Left lung (tissue), 4 donors: ENCODE measurements at regions not wholly inside any gene's neighbourhood (a gene's known extent, or its start where the extent isn't known, plus 50 kb on each side); places are given as distances from the start of the nearest gene placed in this dataset.
"Not testable (repeated sequence)": the region's sequence is repeated elsewhere in the genome, so short reads cannot be mapped to it uniquely, and the experiment has no call there.

Source experiments
- ATAC-seq: fragments of 200-7000 bp; cut with Tn5 transposase; one replicate; pipeline ENCODE4 v1.9.1; 2020; ENCODE audit warnings: moderate library complexity
- DNase-seq, 4 donors: peaks; one replicate each; pipeline ENCODE4 v3.0.0-alpha.2; 2013 to 2020
- H3K27ac ChIP-seq, 2 donors: fragments of 200-600 bp; sonication (generic) in 1 of 2; one replicate each; pipeline versions ENCODE4 v1.5.0 to v1.8.0; 2020 to 2021
- H3K27me3 ChIP-seq, 2 donors: fragments of 200-600 bp; sonication (generic) in 1 of 2; one replicate each; pipeline versions ENCODE4 v1.5.0 to v1.8.0; 2020 to 2021
- H3K36me3 ChIP-seq, 2 donors: fragments of 200-600 bp; sonication (generic) in 1 of 2; one replicate each; pipeline versions ENCODE4 v1.5.0 to v1.8.0; 2020 to 2021
- H3K4me1 ChIP-seq, 2 donors: fragments of 200-600 bp; one replicate each; pipeline ENCODE4 v1.8.0; 2021
- H3K4me3 ChIP-seq, 2 donors: fragments of 200-600 bp; sonication (generic) in 1 of 2; one replicate each; pipeline versions ENCODE4 v1.5.0 to v1.8.0; 2020 to 2021; ENCODE audit warnings: mild to moderate bottlenecking in 1 of 2
- H3K9me3 ChIP-seq, 2 donors: fragments of 200-600 bp; sonication (generic) in 1 of 2; one replicate each; pipeline versions ENCODE4 v1.5.0 to v1.8.0; 2020 to 2021
- intact Hi-C, 2 donors: fragments of 100-400 bp; cut with DNase I; formaldehyde crosslinking; loops; one replicate each; pipeline versions ENCODE4 v1.11.2 to v1.14.2; 2022
- TF ChIP-seq, protein P1 (sequence below), 2 donors: fragments of 200-600 bp; sonication (generic) in 1 of 2; IDR thresholded peaks; one replicate each; pipeline versions ENCODE4 v1.5.0 to v1.8.0; 2021; ENCODE audit warnings: antibody characterized with exemption in 2 of 2
- donor health status: DM: no; HTN: yes; CAD: no.
- donor health status: DM: no; HTN: no; CAD: no.

DNA sequence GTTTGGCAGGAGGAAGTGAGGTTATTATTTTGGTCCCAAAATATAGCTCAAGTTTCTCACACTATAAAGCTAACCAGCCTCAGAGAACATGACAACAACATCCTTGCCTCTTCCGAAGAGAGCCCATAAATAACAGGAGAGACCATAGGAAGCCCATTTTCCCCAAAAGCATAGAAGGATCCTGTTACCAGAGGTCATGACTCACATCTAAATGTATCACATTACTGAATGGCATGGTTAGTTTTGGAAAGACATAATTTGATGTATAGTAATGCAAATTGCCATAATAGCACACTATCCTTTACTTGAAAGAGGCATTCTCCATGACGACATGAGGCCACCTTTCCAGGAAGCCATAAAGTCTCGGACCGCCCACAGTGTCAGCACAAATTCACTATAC lies 238.8 kb upstream of the GRIA3 start:
- intact Hi-C loops, result no loop called here
- H3K9me3 ChIP-seq, result no peaks in the 10 kb centered on the region
- no peaks in the 10 kb centered on the region for H3K36me3 ChIP-seq
- no peak for ATAC-seq
- no peaks in the 10 kb centered on the region for H3K27me3 ChIP-seq
- no peak for DNase-seq
- H3K27ac ChIP-seq, result no peak overlapping the region
- H3K4me3 ChIP-seq, result no peak overlapping the region
- no peaks in the 10 kb centered on the region for H3K4me1 ChIP-seq
- TF ChIP-seq, protein P1, sequence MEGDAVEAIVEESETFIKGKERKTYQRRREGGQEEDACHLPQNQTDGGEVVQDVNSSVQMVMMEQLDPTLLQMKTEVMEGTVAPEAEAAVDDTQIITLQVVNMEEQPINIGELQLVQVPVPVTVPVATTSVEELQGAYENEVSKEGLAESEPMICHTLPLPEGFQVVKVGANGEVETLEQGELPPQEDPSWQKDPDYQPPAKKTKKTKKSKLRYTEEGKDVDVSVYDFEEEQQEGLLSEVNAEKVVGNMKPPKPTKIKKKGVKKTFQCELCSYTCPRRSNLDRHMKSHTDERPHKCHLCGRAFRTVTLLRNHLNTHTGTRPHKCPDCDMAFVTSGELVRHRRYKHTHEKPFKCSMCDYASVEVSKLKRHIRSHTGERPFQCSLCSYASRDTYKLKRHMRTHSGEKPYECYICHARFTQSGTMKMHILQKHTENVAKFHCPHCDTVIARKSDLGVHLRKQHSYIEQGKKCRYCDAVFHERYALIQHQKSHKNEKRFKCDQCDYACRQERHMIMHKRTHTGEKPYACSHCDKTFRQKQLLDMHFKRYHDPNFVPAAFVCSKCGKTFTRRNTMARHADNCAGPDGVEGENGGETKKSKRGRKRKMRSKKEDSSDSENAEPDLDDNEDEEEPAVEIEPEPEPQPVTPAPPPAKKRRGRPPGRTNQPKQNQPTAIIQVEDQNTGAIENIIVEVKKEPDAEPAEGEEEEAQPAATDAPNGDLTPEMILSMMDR (IDR thresholded peaks at IDR 0.05), result no peak

DNA sequence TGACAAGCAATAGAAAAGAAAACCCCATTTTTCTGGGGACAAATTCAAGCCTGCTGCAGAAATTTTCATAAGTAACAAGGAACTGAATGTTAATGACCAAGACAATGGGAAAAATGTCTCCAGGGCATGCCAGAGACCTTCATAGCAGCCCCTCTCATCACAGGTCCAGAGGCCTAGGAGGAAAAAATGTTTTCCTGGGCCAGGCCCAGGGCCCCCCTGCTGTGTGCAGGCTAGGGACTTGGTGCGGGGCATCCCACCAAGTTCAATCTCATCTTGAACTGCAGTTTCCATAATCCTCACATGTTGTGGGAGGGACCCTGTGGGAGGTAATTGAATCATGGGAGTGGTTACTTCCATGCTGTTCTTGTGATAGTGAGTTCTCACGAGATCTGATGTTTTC lies 211.5 kb upstream of the GRIA3 start:
- intact Hi-C loops, result no loop called here
- H3K27ac ChIP-seq, result no peak overlapping the region
- DNase-seq, result no peak
- H3K4me3 ChIP-seq, result no peak overlapping the region
- TF ChIP-seq, protein P1 (IDR thresholded peaks at IDR 0.05), result no peak
- H3K36me3 ChIP-seq, result no peaks in the 10 kb centered on the region
- no peaks in the 10 kb centered on the region for H3K4me1 ChIP-seq
- H3K9me3 ChIP-seq, result peaks cover 0 to 2% of the 10 kb centered on the region in 2 donors
- no peak for ATAC-seq
- H3K27me3 ChIP-seq, result no peaks in the 10 kb centered on the region

DNA sequence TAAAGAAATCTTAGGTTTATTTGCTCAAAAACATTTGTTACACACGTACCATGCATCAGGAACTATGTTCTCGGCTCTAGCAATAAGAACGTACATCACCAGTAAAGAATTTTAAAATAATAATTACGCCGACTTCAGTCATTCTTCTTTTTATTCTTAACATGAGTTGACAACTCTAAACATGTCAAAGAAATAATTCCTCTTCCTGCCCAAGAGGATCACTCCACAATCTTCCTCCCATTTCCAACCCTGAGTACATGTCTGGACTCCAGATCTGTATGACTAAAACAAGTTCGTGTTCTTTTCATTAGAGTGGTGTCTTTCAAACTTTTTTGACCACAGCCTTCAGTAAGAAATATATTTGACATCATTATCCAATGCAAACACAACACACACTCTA lies 201.6 kb upstream of the GRIA3 start:
- no peaks in the 10 kb centered on the region for H3K9me3 ChIP-seq
- H3K4me3 ChIP-seq, result no peak overlapping the region
- H3K27ac ChIP-seq, result no peak overlapping the region
- ATAC-seq (no peak), DNase-seq (no peak)
- no peaks in the 10 kb centered on the region for H3K27me3 ChIP-seq
- TF ChIP-seq, protein P1 (IDR thresholded peaks at IDR 0.05), result no peak
- H3K36me3 ChIP-seq, result no peaks in the 10 kb centered on the region
- intact Hi-C loops, result no loop called here
- no peaks in the 10 kb centered on the region for H3K4me1 ChIP-seq

DNA sequence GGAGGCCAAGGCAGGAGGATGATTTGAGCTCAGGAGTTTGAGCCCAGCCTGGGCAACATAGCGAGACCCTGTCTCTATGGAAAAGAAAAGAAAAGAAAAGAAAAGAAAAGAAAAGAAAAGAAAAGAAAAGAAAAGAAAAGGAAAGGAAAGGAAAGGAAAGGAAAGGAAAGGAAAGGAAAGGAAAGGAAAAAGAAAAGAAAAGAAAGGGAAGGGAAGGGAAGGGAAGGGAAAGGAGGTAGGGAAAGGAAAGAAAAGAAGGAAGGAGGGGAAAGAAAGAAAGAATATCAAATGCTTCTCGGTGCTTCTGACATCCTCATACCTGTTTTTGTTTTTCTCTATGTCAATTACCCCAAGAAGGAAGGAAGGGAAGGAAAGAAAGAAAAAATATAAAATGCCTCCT lies 181.2 kb upstream of the GRIA3 start:
- H3K4me3 ChIP-seq, H3K36me3 ChIP-seq, DNase-seq, ATAC-seq, H3K27ac ChIP-seq, H3K27me3 ChIP-seq, intact Hi-C loops, H3K4me1 ChIP-seq, H3K9me3 ChIP-seq: not testable (repeated sequence)

DNA sequence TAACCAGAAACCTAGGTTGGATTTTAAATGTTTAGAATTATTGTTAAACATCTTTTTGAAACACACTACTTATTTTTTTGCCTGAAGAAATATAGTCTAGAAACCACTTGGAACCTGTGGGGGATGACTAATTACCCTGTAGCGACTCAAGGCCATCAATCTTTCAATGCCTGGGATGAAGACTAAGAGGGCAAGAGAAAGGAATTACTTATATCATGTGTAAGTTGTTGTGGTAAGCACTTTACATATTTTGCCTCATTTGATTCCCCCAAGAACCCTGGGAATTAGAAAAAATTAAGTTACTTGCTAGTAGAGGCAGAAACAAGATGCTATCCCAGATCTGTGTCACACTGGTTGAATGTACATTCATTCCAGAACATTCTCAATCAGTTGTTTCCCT lies 170.9 kb upstream of the GRIA3 start:
- Histone ChIP-seq H3K4me1 (no peaks in the 10 kb centered on the region), H3K4me3 (no peak overlapping the region), H3K27ac (no peak overlapping the region), H3K9me3 (no peaks in the 10 kb centered on the region), H3K27me3 (no peaks in the 10 kb centered on the region), H3K36me3 (no peaks in the 10 kb centered on the region)
- DNase-seq, result no peak
- ATAC-seq, result no peak
- TF ChIP-seq, protein P1 (IDR thresholded peaks at IDR 0.05), result no peak
- intact Hi-C loops, result no loop called here

DNA sequence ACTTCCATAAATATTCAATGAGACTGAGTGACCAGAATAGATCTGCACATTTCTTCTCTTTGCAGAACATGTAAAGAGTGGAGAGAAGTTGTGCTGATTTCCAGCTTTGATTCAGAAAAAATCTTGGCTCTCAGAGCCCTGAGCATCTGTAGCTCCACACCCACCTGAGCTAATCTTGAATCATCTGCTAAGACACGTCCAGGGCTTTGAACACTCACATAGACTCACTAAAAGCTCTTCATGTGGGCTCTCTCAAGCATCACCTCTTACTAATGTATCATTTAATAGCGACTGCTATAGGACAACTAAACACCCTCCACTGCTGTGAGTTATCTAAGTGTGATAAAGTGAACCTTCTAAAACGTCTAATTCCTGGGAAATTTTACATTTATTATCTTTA lies 147.7 kb upstream of the GRIA3 start:
- no peak overlapping the region for H3K4me3 ChIP-seq
- TF ChIP-seq, protein P1 (IDR thresholded peaks at IDR 0.05), result no peak
- ATAC-seq (no peak), DNase-seq (no peak)
- no peaks in the 10 kb centered on the region for H3K36me3 ChIP-seq
- intact Hi-C loops, result no loop called here
- H3K4me1 ChIP-seq, result no peaks in the 10 kb centered on the region
- no peak overlapping the region for H3K27ac ChIP-seq
- H3K27me3 ChIP-seq, result no peaks in the 10 kb centered on the region
- no peaks in the 10 kb centered on the region for H3K9me3 ChIP-seq
